ENCODE measurements at regions not wholly inside any gene's neighbourhood (a gene's known extent, or its start where the extent isn't known, plus 50 kb on each side); places are given as distances from the start of the nearest gene placed in this dataset.

DNA sequence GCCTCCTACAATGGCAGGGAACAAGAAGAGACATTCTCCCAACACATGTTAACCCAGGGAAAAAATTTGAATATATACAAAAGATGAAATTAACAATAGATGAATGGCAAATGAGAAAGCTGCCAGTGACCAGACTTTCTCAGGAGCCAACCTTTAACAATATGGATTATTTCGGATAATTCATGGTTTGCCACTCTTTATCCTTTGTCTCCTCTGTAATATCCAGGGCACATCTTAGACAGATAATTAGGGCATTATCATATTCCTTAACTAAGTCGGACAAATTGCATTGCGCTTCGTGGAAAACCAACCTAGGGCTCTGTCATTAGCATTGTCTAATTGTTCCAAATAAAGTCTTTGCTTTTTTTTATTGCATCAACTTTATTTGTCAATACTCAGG is 97.3 kb downstream of the CDCA7 start:
- TF ChIP-seq, protein P1, sequence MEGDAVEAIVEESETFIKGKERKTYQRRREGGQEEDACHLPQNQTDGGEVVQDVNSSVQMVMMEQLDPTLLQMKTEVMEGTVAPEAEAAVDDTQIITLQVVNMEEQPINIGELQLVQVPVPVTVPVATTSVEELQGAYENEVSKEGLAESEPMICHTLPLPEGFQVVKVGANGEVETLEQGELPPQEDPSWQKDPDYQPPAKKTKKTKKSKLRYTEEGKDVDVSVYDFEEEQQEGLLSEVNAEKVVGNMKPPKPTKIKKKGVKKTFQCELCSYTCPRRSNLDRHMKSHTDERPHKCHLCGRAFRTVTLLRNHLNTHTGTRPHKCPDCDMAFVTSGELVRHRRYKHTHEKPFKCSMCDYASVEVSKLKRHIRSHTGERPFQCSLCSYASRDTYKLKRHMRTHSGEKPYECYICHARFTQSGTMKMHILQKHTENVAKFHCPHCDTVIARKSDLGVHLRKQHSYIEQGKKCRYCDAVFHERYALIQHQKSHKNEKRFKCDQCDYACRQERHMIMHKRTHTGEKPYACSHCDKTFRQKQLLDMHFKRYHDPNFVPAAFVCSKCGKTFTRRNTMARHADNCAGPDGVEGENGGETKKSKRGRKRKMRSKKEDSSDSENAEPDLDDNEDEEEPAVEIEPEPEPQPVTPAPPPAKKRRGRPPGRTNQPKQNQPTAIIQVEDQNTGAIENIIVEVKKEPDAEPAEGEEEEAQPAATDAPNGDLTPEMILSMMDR (IDR thresholded peaks at IDR 0.05; ENCODE audit: control insufficient read depth, extremely low read depth, insufficient read depth), result no peak
- H3K4me3 ChIP-seq (ENCODE audit: low read depth, low read length), result no peak overlapping the region
- no peak for DNase-seq (ENCODE audit: low read depth)

DNA sequence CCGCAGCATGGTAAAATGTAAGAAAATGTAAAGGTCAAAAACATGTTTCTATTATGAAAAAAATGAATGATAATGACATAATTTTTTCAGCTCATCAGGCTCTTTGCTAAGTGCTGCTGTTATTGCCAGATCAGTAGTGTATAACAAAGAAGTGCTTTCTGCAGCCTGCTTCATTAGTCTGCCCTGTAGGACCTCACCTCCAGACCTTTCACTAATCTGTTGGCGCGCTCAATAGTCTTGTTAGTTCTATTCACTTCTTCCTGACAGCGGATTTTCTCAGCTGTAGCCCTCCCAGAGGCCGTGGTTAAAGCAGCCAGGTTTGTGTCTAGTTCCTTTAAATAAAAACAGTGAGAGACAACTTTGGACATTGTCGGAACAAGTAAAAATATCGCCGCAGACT is 97.7 kb downstream of the CDCA7 start:
- DNase-seq (ENCODE audit: low read depth), result no peak
- TF ChIP-seq, protein P1 (IDR thresholded peaks at IDR 0.05; ENCODE audit: control insufficient read depth, extremely low read depth, insufficient read depth), result no peak
- no peak overlapping the region for H3K4me3 ChIP-seq (ENCODE audit: low read depth, low read length)

GRCh38 chr2:173456960-173457359 is 102.3 kb downstream of the CDCA7 start:
- TF ChIP-seq, protein P1 (IDR thresholded peaks at IDR 0.05; ENCODE audit: control insufficient read depth, extremely low read depth, insufficient read depth), result no peak

DNA sequence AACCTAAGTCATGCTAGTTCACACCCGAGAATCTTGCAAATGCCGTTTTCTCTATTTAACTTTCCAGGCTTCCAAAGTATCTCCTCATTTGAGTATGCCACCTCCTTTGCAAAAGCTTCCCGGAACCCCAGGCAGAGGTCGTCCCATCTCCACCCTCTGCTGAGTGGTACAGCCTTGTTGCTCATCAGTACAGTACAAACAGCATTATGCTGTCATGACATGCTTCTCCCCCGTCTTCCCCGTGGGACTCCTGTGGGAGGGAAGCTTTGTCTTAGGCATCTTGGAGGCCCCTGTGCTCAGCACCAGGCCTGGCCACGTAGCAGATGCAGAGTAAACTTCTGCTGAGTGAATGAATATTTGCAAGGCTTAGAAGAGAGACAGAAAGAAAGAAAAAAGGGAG is 102.7 kb downstream of the CDCA7 start:
- TF ChIP-seq, protein P1 (IDR thresholded peaks at IDR 0.05; ENCODE audit: control insufficient read depth, extremely low read depth, insufficient read depth), result no peak
- no peak overlapping the region for H3K4me3 ChIP-seq (ENCODE audit: low read depth, low read length)
- DNase-seq (ENCODE audit: low read depth), result no peak

More at GRCh38 chr2:173456960-173457359, 102.3 kb downstream of the CDCA7 start:
- DNase-seq (ENCODE audit: low read depth), result no peak
- no peak overlapping the region for H3K4me3 ChIP-seq (ENCODE audit: low read depth, low read length)

DNA sequence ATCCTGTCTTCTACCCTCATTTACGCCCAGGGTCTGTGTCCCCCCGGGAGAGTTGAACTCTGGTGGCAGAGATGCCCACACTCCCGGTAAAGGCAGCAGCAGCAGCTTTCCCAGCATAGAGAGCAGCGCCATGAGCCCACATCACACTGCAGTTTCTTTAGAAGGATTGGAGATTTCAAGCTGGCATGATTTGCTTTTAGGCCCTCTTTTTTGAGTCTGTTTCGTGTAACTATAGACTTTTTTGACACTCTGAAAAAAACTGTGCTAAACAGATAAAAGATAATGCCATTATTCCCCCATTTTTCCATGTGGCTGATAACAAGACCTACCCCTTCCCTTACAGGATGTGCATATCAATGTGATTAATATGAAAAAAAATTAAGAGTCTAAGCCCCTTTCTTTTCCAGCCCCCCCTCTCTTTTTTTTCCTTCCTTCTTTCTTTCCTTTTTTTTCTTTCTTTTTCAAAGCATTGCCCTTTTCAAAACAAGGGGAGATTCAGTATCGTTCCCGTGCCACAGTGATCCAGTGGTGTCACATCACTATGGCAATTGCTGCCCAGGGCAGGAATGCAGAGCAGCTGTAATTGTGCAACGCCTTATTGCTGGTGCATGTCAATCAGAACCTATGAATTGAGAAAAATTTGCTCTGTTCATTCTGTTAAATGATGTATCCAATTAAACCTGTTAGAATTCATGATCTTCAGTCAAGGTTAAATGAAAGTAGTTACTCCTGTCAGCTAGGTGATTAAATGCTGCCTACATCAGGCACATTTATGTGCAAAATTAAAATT is 104.5 kb downstream of the CDCA7 start:
- TF ChIP-seq, protein P1 (IDR thresholded peaks at IDR 0.05; ENCODE audit: control insufficient read depth, extremely low read depth, insufficient read depth), result no peak
- no peak for DNase-seq (ENCODE audit: low read depth)
- no peak overlapping the region for H3K4me3 ChIP-seq (ENCODE audit: low read depth, low read length)

DNA sequence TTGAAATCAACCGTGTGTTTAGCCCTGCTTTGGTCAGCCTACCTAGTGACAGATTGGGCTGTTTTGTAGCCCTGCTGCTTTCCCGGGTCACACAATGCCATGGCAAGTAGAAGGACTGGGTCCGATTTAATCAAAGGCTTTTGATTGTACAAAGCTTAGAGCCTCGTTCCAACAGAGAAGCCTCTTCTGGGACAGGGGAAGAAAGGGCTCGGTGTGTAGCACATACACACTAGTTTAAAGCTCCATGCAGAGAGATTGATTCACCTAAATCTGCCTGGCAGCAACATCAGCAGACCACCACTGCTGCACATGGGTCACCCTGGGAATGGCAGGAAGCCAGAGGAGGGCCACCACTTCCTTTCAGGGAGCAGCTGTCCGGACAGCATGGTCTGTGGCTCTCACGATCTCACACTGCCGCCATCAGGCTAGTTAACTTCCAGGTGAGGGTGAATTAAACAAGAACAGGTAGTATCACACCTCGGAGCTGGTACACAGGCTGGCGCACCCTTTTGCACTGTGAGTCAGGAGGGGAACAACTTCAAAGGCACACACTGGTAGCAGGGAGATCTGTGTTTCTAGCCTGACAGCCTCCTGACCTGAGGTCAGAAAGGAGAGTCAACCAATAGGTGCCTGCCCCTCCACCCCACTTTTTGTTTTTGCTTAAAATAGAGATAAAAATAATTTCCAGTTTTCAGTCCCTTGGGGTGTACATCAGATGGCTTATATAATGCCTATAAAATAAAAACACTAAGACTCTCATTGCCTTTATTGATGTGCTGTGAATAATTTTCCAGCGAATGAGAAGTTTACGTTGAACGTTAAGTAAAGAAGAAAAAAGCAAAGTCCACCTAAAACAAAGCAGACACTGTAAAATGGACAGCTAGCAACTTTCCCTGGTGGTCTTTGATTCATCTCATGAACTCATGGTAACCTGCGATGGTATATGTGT is 108.5 kb downstream of the CDCA7 start:
- TF ChIP-seq, protein P1 (IDR thresholded peaks at IDR 0.05; ENCODE audit: control insufficient read depth, extremely low read depth, insufficient read depth), result no peak
- no peak for DNase-seq (ENCODE audit: low read depth)
- H3K4me3 ChIP-seq (ENCODE audit: low read depth, low read length), result no peak overlapping the region

Measured in LNCaP clone FGC (cell line).